ENCODE measurements at regions not wholly inside any gene's neighbourhood (a gene's known extent, or its start where the extent isn't known, plus 50 kb on each side); places are given as distances from the start of the nearest gene placed in this dataset.
"Not testable (repeated sequence)": the region's sequence is repeated elsewhere in the genome, so short reads cannot be mapped to it uniquely, and the experiment has no call there.

DNA sequence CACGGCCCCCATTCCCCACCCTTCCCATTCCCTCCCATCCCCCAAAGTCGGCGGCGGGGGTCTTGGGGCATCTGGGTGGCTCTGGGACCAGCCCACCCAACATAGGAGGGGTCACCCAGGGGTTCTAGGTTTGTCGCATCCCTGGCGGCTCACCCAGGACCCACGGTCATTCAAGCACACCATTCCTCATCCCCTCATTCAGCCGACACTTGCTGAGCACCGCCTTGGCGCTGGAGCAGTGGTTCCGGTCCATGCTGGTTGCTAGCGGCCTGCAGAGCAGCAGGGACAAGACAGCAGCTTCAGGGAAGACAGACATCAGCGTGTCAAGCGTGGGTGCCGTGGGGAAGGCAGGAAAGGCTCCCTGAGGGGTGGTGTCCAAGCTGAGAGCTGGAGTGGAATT, 50.5 kb upstream of the OTOS start:
- no peak for DNase-seq

DNA sequence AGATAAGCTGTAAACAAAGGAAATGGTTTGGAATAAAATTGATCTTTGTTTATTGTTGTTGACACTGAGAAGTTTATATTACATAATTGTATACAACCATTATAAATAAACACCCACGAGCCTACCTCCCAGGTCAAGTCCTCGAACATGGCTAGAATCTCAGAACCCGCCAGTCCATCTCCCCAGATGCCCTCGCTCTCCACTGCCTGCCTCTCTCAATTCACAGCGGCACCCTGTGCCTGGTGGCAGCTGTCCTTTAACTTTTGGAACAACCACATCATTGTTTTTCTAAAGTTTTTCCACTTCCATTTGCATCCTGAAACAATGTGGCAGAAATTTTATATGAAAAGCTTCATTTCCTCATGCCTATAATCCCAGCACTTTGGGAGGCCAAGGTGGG, 52.2 kb upstream of the OTOS start:
- DNase-seq, result no peak

DNA sequence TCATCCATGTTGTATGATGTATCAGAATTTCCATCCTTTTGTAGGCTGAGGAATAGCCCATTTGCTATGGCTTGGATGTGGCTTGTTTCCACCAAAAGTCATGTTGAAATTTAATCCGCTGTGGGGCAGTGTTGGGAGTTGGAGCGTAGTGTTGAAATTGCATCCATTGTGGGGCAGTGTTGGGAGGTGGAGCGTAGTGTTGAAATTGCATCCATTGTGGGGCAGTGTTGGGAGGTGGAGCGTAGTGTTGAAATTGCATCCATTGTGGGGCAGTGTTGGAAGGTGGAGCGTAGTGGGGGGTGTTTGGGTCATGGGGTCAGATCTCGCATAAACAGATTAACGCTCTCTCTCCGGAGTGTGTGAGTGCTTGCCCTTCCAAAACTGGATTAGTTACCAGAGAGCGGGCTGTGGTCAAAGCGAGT, 53.9 kb upstream of the OTOS start:
- DNase-seq, result not testable (repeated sequence)

DNA sequence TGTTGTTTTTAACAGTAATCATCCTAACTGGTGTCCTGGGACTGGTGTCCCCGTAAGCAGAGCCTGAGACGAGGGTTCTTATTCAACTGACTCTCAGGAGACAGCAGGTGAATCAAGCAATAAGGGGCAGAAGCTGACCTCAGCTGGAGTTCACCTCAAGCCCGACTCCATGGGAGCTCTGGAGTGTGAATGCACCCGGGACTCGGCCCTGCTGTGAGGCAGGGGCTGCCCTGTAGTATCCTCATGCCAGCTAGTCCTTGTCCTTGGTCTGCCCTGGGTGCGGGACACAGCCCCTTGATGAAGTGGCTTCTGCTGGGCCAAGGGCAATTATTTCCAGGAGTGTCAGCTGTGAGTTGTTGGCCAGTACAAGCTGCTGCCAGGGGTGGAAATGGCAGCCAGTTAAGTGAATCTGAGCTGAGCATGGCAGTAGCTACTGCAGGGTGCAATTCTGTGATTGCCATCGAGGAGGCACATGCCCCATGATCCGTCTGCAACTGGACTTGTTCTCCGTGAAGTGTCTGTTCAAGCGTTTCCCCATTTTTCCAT, 54.9 kb upstream of the OTOS start:
- no peak for DNase-seq

DNA sequence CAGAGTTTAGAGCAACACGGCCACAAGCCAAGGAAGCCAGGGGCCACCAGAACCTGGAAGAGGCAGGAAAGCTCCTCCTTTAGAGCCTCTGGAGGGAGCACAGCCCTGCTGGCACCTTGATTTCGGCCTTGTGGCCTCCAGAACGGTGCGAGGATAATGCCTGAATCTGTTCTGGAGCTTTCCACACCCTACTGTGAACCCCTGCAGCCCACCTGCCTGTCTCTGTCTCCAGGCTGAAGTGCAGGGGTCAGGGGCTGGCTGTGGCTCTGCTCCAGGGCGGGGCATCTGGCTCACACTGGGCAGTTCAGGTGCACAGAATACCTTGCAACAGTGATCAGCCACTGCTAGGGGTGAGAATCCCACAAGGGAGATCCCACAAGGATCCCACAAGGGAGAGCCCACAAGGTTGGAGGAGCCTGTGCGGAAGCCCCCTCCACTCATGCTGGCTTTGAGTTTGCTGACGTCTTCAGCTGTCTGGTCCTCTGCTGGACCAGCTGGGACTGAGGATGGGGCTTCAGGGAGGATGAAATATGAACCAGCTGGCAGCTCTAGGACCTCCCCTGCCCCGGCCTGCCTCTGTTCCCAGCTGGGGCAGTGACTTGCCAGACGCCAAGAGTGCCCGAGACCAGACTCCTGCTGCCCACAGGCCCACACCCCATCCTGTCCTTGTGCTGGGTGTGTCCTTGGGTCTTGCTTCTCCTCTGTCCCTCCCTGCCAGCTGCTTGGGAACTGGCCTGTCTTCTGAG, 56.4 kb upstream of the OTOS start:
- DNase-seq, result no peak

DNA sequence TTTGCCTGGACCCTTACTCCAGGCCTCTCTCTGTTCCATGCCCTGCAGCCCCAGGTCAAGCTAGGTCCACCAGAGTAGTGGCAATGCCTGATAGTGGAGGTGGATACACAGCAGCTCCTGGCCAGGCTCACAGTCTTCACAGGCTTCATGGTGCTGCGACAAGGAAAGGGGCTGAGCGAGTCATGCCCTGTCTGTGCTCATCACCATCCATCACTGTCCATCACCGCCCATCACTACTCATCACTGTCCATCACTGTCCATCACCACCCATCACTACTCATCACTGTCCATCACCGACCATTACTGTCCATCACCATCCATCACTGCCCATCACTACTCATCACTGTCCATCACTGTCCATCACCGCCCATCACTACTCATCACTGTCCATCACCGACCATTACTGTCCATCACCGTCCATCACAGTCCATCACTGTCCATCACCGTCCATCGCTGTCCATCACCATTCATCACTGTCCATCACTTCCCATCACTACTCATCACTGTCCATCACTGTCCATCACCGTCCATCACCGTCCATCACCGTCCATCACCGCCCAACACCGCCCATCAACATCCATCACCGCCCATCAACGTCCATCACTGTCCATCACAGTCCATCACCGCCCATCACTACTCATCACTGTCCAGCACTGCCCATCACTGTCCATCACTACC, 57.1 kb upstream of the OTOS start:
- no peak for DNase-seq

DNA sequence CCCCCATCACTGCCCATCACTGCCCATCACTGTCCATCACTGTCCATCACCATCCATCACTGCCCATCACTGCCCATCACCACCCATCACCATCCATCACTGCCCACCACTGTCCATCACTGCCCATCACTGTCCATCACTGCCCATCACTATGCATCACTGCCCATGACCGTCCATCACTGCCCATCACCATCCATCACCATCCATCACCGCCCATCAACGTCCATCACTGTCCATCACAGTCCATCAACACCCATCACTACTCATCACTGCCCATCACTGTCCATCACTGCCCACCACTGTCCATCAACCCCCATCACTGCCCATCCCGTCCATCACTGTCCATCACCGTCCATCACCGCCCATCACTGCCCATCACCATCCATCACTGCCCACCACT, 57.8 kb upstream of the OTOS start:
- DNase-seq, result no peak

DNA sequence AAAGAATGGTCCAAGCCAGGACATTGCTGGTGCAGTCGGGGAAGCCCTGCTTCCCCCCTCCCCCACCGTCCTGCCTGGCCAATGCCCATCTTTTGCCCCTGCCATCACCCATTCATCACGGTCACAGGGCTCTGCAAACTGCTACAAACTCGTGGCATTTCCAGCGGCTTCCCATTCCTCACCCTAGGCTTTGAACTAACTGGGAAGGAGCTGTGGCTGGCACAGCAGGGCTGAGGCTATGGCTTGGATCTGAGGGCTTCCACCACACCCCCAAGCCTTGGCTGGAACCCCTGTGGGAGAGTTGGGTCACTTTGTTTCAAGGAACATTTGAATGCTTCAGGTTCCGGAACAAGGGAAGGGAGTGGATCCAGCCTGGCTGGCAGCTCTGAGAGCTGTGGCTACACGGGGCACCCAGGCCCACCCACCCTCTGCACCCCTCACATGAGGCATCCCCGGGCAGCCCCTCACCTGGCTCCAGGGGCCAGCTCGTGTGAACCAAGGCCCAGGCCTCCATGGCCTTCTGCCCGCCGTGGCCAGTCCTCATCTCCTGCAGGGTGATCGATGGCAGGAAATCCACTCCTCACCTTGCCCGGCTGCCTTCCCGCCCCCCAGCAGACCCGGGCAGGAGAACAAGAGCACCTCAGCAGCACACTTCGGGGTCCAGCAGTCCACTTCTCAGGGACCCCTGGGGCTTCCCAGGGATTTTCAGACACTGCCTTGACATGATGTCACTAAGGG, 58.8 kb upstream of the OTOS start:
- no peak for DNase-seq

DNA sequence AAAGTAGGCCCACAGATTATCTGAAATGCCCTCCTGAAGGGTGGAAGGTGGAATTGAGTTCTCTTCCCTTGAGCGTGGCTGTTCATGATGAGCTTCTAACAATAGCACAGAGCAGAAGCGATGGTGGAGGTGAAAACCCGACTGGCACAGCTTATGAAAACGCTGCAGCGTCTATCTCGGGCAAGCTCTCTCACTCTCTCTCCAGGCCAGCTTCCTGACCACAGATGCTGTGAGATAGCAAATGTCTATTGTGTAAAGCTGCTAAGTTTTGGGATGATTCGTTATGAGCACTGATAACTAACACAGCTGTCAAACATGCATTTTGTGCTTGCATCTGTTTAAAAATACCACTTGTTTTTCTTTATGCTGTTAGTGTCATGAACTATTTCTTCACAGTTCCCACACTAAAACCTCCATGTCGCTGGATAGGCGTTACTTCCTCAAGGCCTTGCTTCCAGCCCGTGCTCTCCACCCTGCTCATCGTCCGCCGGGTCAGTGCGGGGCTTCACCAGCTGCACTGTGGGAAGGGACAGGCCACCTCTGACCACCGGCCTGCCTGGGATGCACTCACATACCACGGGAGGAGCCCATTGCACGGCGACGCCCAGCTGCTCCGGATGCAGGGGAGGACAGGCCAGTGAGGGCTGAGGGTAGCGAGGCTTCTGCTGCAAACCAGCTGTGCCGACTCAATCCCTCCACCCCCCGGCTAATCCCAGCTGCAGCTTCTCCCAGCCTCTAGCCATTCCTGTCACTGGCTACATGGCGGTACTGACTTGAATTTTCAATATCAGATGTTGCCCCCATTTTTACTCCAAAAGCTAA, 60.0 kb upstream of the OTOS start:
- no peak for DNase-seq

DNA sequence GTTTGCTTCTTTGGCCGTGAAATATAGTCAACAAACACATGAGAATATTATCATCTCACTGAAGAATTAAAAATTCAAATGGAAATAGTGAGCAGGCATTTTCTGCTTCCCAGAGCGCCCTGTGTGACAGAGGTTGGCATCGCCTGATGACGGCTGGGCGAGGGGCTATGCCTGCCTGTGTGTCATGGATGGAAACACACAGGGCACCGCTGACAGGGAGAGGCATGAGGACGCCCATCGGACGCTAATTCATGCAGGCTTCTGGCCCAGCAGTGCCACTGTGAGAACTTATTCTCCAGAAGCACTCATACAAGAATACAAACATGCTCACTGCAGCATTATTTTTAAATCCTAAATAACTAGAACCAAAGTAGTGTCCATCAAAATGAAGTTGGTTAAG, 61.4 kb upstream of the OTOS start:
- DNase-seq, result no peak

DNA sequence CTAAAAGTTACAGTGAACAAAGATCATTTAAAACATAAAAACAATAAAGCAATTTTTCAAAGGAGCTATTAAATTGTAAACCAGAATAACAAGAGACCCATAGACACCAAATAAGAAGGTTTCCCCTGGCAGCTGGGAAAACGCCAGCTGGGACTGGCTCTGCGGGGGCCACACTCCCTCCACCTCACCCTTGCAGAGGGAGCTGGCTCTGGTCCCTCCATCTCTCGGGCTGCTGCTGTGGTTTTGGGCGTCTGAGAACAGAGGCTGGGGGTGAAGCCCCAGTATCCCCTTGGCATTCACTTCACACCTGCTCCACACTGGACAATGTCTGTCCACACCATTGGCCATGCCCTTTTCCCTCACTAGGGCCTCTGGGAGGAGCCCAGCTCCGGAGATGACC, 62.1 kb upstream of the OTOS start:
- DNase-seq, result no peak

DNA sequence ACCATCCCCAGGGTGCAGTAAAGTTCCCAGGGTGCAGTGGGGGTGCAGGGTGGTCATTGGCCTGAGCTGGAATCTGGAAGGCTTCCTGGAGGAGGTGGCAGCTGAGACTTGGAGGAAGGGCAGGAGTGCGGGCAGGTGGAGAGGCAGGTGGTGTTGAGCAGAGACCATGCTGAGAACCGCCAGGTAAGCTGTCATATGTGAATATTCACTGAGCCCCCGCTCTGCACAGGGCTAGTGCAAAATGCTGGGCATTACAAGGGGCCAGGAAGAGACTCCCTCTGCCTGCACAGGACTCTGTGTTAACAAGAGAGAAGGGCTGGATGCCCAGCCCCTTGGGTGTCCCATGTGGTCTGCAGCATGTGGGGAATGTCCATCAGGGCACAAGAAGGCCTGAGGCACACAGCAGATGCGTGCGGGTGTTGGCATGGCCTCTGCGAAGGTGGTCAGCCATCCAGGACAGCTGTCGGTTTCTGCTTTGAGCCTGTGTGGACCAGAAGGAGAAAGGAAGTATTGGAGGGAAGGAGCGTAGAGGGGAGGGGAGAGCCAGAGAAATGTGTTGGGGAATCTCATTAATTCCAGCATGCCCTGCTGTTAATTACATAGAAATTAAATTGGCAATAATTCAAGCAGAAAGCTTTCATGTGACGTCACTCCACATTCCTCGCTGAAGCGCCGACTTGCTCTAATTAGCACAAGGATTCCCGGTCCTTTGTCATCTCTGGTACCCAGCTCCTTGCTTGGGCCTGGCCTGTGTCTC, 62.8 kb upstream of the OTOS start:
- DNase-seq, result no peak

DNA sequence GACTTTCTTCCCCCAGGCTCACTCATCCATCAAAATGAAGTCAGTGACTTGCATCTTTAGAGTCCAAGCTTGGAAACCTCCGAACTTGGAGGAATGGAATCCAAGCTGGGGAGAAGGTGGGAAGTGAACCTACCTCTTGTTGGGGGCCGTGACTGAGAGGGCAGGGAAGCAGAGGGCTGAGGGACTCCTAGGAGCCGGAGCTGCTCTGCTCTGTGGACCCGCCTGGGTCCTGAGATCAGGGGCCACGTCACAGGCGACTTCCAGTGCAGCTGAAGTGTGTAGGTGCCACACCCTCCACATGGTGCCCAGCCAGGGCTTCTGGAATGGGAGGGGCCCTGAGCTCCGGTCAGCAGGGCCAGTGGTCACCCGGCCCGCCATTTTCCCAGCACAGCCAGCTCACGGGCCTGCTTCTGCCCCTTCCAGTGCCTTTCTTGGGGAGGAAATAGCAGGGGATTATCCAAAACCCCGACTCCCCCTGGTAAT, 63.4 kb upstream of the OTOS start:
- DNase-seq, result no peak

DNA sequence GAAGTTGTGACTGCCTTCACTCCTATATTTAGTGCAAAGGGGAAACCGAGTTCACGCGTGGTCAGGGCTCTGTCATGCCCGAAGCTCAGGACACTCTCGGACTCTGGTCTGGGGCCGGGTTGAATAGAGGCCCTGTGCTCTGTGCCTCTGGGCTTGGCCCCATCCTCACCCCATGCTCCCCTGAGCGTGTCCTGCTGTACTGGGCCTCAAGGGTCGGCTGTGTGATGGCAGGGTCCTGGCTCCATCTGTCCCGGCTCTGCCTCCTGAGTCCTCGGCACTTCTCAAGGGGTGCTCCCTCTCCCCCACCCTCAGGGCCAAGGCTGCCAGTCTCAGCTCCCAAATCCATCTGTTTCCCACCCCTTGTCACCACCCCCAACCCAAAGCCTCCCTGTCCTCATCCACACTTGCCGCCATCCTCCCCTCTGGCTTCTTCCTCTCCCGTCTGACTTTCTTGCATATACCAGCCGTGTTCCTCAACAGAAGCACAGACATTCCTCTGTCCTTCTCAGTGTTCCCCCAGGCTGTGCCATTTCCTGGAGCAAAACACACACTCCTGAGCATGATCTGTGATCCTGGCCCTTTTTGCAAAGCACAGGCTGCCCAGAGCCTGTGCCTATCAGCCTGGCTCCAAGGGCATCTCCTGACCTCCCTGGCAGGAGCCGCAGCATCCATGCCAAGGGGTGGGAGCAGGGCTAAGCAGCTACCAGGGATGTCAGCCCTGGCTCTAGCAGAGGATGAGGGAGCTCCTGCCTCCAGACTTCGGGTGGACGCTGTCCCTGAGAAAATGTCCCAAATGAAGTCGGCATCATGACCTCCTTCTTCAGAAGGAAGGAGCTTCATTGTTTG, 64.2 kb upstream of the OTOS start:
- DNase-seq, result no peak

DNA sequence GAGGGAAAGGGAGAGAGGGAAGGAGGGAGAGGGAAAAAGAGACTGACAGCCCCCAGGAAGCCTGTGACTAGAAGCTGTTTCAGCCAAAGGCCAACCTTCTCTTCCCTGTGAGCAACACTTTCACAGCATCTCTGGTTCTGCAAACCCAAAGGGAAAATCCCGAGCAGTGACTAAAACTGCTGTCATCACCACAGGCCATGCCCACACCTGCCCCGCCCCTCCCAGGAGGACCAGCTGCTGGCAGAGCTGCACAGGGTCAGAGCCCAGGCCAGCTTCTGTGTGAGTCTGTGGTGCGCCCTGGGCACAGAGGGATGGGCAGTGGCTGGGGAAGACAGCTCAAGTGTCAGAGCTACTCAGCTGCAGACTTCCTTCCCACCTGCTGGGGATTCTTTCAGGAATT, 64.9 kb upstream of the OTOS start:
- no peak for DNase-seq

DNA sequence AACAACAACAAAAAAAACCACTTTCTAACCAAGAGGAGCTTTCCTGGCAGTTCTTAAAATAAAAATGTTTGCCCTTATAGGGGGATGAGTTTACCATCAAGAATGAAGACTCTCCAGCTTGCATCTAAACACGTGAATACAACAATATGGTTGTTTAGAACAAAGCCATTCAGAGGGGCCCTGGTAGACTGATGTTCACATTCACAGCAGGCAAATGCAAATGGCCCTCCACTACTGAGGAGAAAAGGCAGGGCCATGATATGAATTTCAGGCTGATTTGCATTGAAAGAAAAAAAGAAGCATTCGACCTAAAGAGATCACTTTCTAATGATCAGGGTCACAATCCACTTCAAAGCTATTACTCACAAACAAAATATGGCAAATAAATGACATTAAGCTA, 65.3 kb upstream of the OTOS start:
- DNase-seq, result no peak

DNA sequence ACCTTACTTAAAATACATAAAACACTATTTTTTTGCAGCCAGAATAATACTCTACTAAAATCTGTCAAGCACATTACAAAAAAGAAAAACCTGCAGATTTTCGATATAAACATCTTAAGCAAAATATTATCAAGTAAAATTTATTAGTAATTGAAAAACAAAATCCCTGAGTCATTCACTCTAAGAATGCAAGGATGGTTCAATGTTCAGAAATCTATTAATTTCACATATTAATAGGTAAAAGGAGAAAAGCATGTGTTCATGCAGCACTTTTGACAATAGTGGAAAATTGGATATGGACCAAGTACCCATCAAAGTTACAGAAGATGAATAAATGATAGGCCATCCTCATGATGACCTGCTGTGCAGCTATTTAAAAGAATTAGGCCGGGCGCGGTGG, 66.2 kb upstream of the OTOS start:
- no peak for DNase-seq

DNA sequence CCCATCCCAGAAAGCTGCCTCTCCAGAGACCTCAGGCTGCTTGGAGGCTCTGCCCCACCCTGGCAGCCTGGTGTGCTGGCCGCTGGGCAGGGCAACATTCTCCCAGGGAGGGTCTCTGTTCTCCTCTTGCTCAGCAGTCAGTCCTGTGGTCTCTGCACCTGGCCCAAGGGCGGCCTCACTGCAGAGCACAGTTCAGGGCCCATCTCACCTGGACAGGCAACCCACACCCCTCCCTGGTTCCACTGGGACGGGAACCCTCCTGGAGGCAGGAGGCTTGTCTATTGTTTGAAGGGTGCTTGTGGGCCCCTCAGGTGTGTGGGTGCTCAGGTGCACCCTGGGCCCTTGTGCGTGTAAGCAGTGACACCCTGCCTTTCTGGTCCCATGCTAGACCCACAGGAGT, 67.2 kb upstream of the OTOS start:
- DNase-seq, result no peak

DNA sequence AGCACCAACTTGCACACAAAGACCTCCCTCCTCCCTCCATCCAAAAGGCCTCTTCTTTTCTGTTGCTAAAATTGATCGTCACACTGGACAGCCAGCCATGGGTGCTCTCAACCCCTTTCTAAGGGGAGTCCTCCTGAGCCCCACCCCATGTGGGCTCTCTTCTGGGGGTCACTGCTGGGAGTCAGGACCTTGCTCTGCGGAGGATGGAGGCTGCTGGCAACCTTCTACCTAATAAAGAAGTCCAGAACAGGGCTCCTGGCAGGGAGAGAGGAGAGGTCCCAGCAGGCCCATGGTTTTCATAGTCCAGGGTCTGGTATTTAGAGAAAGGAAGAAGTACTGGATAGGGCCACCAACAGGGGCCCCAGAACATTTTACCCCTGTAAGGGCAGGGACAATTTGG, 67.6 kb upstream of the OTOS start:
- DNase-seq, result no peak

DNA sequence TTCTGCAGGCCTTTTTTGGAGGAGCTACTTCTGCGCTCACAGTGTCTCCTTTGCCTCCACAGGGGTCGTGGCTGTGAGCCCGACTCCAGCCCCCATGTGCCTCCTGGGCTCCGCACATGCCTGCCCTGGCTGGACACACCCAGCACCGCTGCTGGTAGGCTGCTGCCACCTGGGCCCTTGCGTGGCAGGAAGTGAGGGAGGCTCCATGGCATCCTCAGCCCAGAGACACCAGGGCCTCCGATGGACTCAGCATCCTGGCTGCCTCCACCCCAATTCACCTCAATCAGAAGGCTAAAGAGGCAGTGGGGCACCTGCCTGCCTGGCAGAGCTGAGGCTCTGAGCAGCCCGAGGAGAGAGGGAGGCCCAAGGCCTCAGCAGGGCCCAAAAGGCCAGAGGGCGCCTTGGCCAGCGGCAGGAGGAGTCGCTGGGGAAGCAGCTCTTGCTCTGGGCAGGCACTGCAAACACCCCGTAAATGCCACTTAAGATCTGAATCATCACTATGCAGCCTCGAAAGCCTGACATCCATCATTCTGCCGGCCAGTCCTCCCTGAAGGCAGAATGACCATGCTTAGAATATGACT, 68.3 kb upstream of the OTOS start:
- no peak for DNase-seq

DNA sequence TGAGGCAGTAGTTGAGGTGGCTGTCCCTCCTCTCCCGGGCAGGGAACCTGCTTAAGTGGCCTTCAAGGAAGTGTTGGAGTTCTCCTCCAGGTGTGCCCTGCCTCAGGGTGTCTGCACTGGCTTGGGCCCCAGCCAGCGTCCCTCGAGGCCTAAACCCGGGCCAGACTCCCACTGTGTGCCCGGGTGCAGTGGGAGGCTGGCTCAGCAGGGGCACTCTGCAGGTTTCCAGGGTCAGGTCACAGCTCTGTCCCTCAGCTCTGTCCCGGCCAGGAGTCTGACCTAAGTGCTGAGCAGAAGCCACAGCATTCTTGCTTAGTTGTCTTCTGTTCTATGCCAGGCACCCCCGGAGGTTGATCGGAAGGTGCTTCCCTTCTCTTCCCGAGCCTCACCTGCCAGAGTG, 69.0 kb upstream of the OTOS start:
- DNase-seq, result no peak
